ENCODE measurements at regions not wholly inside any gene's neighbourhood (a gene's known extent, or its start where the extent isn't known, plus 50 kb on each side); places are given as distances from the start of the nearest gene placed in this dataset.

- Histone ChIP-seq H3K4me1 (peaks cover 3% of the 10 kb centered on the region; the same call in 1 of the 3 replicates), H3K27ac (no peak overlapping the region), H3K9me3 (no peaks in the 10 kb centered on the region), H3K4me3 (no peak overlapping the region), H3K4me2 (no peak overlapping the region)
- POLR2A ChIA-PET = no interaction called here
- TF ChIP-seq REST (IDR thresholded peaks at IDR 0.05) (no peak), TP53 (CRISPR knock-in tag; IDR thresholded peaks at IDR 0.05) (no peak), ZC3H11A (IDR thresholded peaks at IDR 0.05) (no peak), EP300 (IDR thresholded peaks at IDR 0.05) (no peak), KDM1A (IDR thresholded peaks at IDR 0.05; ENCODE audit: low read depth) (no peak), CHD4 (IDR thresholded peaks at IDR 0.05; ENCODE audit: borderline replicate concordance) (no peak), POLR2AphosphoS2 (conservative IDR thresholded peaks at IDR 0.05; ENCODE audit: low read length) (no peak), MAFK (IDR thresholded peaks at IDR 0.05; ENCODE audit: partially characterized antibody) (no peak), ZFP36 (IDR thresholded peaks at IDR 0.05; ENCODE audit: borderline replicate concordance, partially characterized antibody) (no peak)
- TF ChIP-seq, protein P1, sequence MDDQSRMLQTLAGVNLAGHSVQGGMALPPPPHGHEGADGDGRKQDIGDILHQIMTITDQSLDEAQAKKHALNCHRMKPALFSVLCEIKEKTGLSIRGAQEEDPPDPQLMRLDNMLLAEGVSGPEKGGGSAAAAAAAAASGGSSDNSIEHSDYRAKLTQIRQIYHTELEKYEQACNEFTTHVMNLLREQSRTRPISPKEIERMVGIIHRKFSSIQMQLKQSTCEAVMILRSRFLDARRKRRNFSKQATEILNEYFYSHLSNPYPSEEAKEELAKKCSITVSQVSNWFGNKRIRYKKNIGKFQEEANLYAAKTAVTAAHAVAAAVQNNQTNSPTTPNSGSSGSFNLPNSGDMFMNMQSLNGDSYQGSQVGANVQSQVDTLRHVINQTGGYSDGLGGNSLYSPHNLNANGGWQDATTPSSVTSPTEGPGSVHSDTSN (IDR thresholded peaks at IDR 0.05) = no peak
- TF ChIP-seq, protein P2, sequence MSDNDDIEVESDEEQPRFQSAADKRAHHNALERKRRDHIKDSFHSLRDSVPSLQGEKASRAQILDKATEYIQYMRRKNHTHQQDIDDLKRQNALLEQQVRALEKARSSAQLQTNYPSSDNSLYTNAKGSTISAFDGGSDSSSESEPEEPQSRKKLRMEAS (IDR thresholded peaks at IDR 0.05) = no peak
- no peak for DNase-seq (ENCODE audit: low read depth in 1 of 2, low spot score in 1 of 2)
- ATAC-seq = no peak
- CTCF ChIA-PET = no interaction called here
- no peak for FAIRE-seq
- WGBS (ENCODE audit: missing lambda C conversion rate) = 55% methylated on average over 7 of the region's 7 CpGs
Measured at GRCh38 chr2:8170552-8171327, 511.1 kb upstream of the ID2 start.

DNA sequence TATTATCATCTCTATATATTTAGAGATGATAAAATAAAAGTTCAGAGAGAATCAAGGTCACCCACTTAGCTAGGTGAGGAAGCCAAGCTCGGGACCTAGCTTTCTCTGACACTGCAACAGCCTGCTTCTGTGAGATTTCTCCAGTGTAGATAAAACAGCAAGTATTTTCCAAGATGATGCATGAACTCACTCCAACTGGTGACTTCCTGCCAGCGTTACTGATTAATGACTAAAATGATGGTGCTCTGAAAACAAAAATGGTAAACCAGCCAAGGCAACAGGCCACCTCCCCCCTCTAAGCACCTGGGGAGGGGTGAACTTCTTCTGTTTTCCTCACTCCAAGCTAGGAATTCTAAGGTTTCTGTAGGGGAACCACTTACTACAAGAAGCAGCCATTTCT is 510.2 kb upstream of the ID2 start:
- POLR2A ChIA-PET = no interaction called here
- no peak for FAIRE-seq
- WGBS (ENCODE audit: missing lambda C conversion rate) = 18% methylated on average over 2 of the region's 2 CpGs

GRCh38 chr2:8172661-8173060 is 509.2 kb upstream of the ID2 start:
- POLR2A ChIA-PET = no interaction called here
- Histone ChIP-seq H3K9me3 (no peaks in the 10 kb centered on the region), H3K27ac (no peak overlapping the region), H3K4me3 (no peak overlapping the region), H3K4me2 (no peak overlapping the region), H3K4me1 (peaks cover 3% of the 10 kb centered on the region; the same call in 1 of the 3 replicates)
- ATAC-seq (no peak), DNase-seq (ENCODE audit: low read depth in 1 of 2, low spot score in 1 of 2) (no peak), FAIRE-seq (no peak)
- no peak for TF ChIP-seq TFCP2L1 (CRISPR knock-in tag; IDR thresholded peaks at IDR 0.05)
- TF ChIP-seq, protein P1 (IDR thresholded peaks at IDR 0.05) = no peak
- no peak for TF ChIP-seq MAZ (IDR thresholded peaks at IDR 0.05; ENCODE audit: borderline replicate concordance, low read depth, low read length)
- no peak for TF ChIP-seq TP53 (CRISPR knock-in tag; IDR thresholded peaks at IDR 0.05)
- TF ChIP-seq POLR2A (IDR thresholded peaks at IDR 0.05; ENCODE audit: low read length) = no peak
- TF ChIP-seq POLR2AphosphoS2 (conservative IDR thresholded peaks at IDR 0.05; ENCODE audit: low read length) = no peak
- no peak for TF ChIP-seq RNF2 (IDR thresholded peaks at IDR 0.05; ENCODE audit: borderline replicate concordance, low read depth)
- no peak for TF ChIP-seq NR3C1 (IDR thresholded peaks at IDR 0.05)
- no peak for TF ChIP-seq FOXS1 (CRISPR knock-in tag; IDR thresholded peaks at IDR 0.05)
- TF ChIP-seq CTCF (IDR thresholded peaks at IDR 0.05) = no peak
- TF ChIP-seq BHLHE40 (IDR thresholded peaks at IDR 0.05; ENCODE audit: low read depth, low read length) = no peak
- no peak for TF ChIP-seq FOSB (CRISPR knock-in tag; IDR thresholded peaks at IDR 0.05)
- TF ChIP-seq RARB (CRISPR knock-in tag; IDR thresholded peaks at IDR 0.05) = no peak
- no peak for TF ChIP-seq JUNB (IDR thresholded peaks at IDR 0.05)
- no peak for TF ChIP-seq HOXB5 (CRISPR knock-in tag; IDR thresholded peaks at IDR 0.05)
- CTCF ChIA-PET = interaction anchor here (1.4 kb wide), 1 partner anchor 46 kb away, joined by 4 read pairs; no protein-coding TSS in a partner anchor
- WGBS (ENCODE audit: missing lambda C conversion rate) = 80% methylated on average over 17 of the region's 17 CpGs

More for the DNA sequence above, 510.2 kb upstream of the ID2 start:
- DNase-seq (ENCODE audit: low read depth in 1 of 2, low spot score in 1 of 2) = no peak
- CTCF ChIA-PET = interaction anchor here (1.4 kb wide), 1 partner anchor 47 kb away, joined by 4 read pairs; no protein-coding TSS in a partner anchor
- TF ChIP-seq HOXB5 (CRISPR knock-in tag; IDR thresholded peaks at IDR 0.05) (no peak), HOXB13 (CRISPR knock-in tag; IDR thresholded peaks at IDR 0.05; ENCODE audit: low read depth) (no peak), USF2 (IDR thresholded peaks at IDR 0.05) (no peak)
- H3K9me3 ChIP-seq = no peaks in the 10 kb centered on the region
- H3K27ac ChIP-seq = no peak overlapping the region
- no peak overlapping the region for H3K4me2 ChIP-seq
- no peak overlapping the region for H3K4me3 ChIP-seq
- ATAC-seq = no peak
- peaks cover 3% of the 10 kb centered on the region; the same call in 1 of the 3 replicates for H3K4me1 ChIP-seq
